ENCODE measurements at regions not wholly inside any gene's neighbourhood (a gene's known extent, or its start where the extent isn't known, plus 50 kb on each side); places are given as distances from the start of the nearest gene placed in this dataset.

GRCh38 chr12:20212658-20213555 is 155.4 kb upstream of the PDE3A start:
- no peak for DNase-seq (ENCODE audit: low read depth, low spot score)
- H3K4me1 ChIP-seq (ENCODE audit: control insufficient read depth, insufficient read depth, low read length), result no peaks in the 10 kb centered on the region
- ChIA-PET POLR2A (no interaction called here), CTCF (no interaction called here)
- H3K4me3 ChIP-seq (ENCODE audit: low read depth in 2 of 2, low read length in 2 of 2), result no peak overlapping the region
- no peak overlapping the region for H3K27ac ChIP-seq (ENCODE audit: low read length)
- peak; percentile 45; the same call in 1 of the 2 replicates for ATAC-seq
- no peaks in the 10 kb centered on the region for H3K9me3 ChIP-seq (ENCODE audit: control insufficient read depth, insufficient read depth, low read depth, low read length)
- no peaks in the 10 kb centered on the region for H3K36me3 ChIP-seq (ENCODE audit: control insufficient read depth, insufficient read depth, low read length)
- TF ChIP-seq SIN3A (IDR thresholded peaks at IDR 0.05; ENCODE audit: borderline replicate concordance, insufficient read depth, low read depth, low read length), result no peak
- TF ChIP-seq POLR2AphosphoS5 (IDR thresholded peaks at IDR 0.05; ENCODE audit: low read depth, low read length), result no peak
- TF ChIP-seq, protein P1, sequence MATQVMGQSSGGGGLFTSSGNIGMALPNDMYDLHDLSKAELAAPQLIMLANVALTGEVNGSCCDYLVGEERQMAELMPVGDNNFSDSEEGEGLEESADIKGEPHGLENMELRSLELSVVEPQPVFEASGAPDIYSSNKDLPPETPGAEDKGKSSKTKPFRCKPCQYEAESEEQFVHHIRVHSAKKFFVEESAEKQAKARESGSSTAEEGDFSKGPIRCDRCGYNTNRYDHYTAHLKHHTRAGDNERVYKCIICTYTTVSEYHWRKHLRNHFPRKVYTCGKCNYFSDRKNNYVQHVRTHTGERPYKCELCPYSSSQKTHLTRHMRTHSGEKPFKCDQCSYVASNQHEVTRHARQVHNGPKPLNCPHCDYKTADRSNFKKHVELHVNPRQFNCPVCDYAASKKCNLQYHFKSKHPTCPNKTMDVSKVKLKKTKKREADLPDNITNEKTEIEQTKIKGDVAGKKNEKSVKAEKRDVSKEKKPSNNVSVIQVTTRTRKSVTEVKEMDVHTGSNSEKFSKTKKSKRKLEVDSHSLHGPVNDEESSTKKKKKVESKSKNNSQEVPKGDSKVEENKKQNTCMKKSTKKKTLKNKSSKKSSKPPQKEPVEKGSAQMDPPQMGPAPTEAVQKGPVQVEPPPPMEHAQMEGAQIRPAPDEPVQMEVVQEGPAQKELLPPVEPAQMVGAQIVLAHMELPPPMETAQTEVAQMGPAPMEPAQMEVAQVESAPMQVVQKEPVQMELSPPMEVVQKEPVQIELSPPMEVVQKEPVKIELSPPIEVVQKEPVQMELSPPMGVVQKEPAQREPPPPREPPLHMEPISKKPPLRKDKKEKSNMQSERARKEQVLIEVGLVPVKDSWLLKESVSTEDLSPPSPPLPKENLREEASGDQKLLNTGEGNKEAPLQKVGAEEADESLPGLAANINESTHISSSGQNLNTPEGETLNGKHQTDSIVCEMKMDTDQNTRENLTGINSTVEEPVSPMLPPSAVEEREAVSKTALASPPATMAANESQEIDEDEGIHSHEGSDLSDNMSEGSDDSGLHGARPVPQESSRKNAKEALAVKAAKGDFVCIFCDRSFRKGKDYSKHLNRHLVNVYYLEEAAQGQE (IDR thresholded peaks at IDR 0.05; ENCODE audit: insufficient read depth in 1 of 2, low read depth in 2 of 2, low read length in 1 of 2), result no peak
- TF ChIP-seq TCF7L2 (IDR thresholded peaks at IDR 0.05; ENCODE audit: low read depth, low read length), result no peak
- TF ChIP-seq CTCF (IDR thresholded peaks at IDR 0.05), result no peak
- no TSS peak for BruUV-seq (replicated peaks)
- in situ Hi-C loops (cut with HindIII; ENCODE audit: low pct_unique_long_range_greater_than_20kb, low sequenced_read_pairs), result no loop called here
- H3K27me3 ChIP-seq (ENCODE audit: control insufficient read depth, insufficient read depth, low read length), result no peaks in the 10 kb centered on the region
- intact Hi-C loops (cut with micrococcal nuclease; ENCODE audit: unreplicated experiment), result no loop called here

DNA sequence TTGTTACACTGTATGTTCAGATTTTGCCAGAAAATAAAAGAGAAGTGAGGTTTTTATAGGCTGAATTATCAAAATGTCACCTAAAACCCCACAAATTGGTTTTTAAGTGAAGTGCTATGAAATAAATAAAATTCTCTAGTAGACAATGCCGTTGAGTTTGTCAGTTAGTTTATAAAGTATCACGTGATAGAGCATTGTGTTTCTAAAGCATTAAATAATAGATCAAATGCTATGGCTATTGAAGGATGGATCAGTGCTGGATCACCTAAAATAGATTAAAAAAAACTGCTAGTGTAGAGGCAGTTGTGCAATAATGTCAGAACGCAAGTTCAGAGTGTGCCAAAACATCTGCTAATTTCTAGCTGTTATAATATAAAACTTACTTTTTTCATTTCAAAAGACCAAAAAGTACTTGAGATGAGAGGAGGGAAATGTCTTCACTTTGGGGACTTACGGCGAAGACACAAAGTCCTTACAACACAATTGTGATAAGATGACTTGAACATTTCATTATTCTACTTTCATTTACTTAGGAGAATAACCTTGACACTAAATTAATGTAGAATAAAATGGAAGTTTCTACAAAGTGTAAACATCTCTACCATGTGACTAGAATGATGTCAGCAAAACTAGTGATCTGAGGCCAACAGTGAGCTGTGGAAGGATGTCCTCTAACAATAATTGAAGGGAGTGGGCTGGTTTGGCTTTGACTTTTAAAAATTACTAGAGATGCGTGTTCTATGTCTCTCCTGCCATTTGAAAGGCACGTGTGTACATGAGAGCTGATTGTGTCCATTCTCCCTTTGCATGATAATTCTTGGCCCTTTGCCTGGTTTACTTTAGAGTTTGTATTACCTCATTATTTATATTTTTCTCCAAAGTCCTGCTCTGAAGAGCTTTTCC is 154.4 kb upstream of the PDE3A start:
- no peaks in the 10 kb centered on the region for H3K36me3 ChIP-seq (ENCODE audit: control insufficient read depth, insufficient read depth, low read length)
- no peak for DNase-seq (ENCODE audit: low read depth, low spot score)
- no peak for TF ChIP-seq TCF7L2 (IDR thresholded peaks at IDR 0.05; ENCODE audit: low read depth, low read length)
- no peak for TF ChIP-seq SIN3A (IDR thresholded peaks at IDR 0.05; ENCODE audit: borderline replicate concordance, insufficient read depth, low read depth, low read length)
- no peak for TF ChIP-seq POLR2AphosphoS5 (IDR thresholded peaks at IDR 0.05; ENCODE audit: low read depth, low read length)
- no peak for TF ChIP-seq CTCF (IDR thresholded peaks at IDR 0.05)
- TF ChIP-seq, protein P1 (IDR thresholded peaks at IDR 0.05; ENCODE audit: insufficient read depth in 1 of 2, low read depth in 2 of 2, low read length in 1 of 2), result no peak
- H3K9me3 ChIP-seq (ENCODE audit: control insufficient read depth, insufficient read depth, low read depth, low read length), result no peaks in the 10 kb centered on the region
- H3K27me3 ChIP-seq (ENCODE audit: control insufficient read depth, insufficient read depth, low read length), result no peaks in the 10 kb centered on the region
- intact Hi-C loops (cut with micrococcal nuclease; ENCODE audit: unreplicated experiment) (no loop called here), in situ Hi-C loops (cut with HindIII; ENCODE audit: low pct_unique_long_range_greater_than_20kb, low sequenced_read_pairs) (no loop called here)
- no peak overlapping the region for H3K27ac ChIP-seq (ENCODE audit: low read length)
- H3K4me1 ChIP-seq (ENCODE audit: control insufficient read depth, insufficient read depth, low read length), result no peaks in the 10 kb centered on the region
- ChIA-PET POLR2A (no interaction called here), CTCF (no interaction called here)
- no peak for ATAC-seq
- BruUV-seq (replicated peaks), result no TSS peak
- no peak overlapping the region for H3K4me3 ChIP-seq (ENCODE audit: low read depth in 2 of 2, low read length in 2 of 2)
